DMS114 treated with DMSO at 0.1 percent for 48 hours (cell line): ENCODE measurements at regions not wholly inside any gene's neighbourhood (a gene's known extent, or its start where the extent isn't known, plus 50 kb on each side); places are given as distances from the start of the nearest gene placed in this dataset.

Experiments
- DNase-seq: peaks from one replicate; lab custom pipeline; 2025; ENCODE audit not compliant: unreplicated experiment; lab: John Stamatoyannopoulos, UW

GRCh38 chr13:99652141-99652540 lies 150.9 kb downstream of the TM9SF2 start:
- DNase-seq: no peak

GRCh38 chr13:99651016-99651415 lies 149.7 kb downstream of the TM9SF2 start:
- DNase-seq: no peak

- no peak for DNase-seq
These were observed 149.1 kb downstream of the TM9SF2 start for GRCh38 chr13:99650410-99650809.

- DNase-seq: no peak
These were observed 147.7 kb downstream of the TM9SF2 start for GRCh38 chr13:99648927-99649326.

GRCh38 chr13:99648066-99648665 lies 146.9 kb downstream of the TM9SF2 start:
- DNase-seq: no peak

- no peak for DNase-seq
These were observed 146.3 kb downstream of the TM9SF2 start for GRCh38 chr13:99647596-99647985.

GRCh38 chr13:99646866-99647595 lies 145.8 kb downstream of the TM9SF2 start:
- no peak for DNase-seq

- no peak for DNase-seq
These were observed 141.6 kb downstream of the TM9SF2 start for GRCh38 chr13:99642841-99643240.

- DNase-seq: no peak
These were observed 140.7 kb downstream of the TM9SF2 start for GRCh38 chr13:99642006-99642405.

- no peak for DNase-seq
These were observed 139.0 kb downstream of the TM9SF2 start for GRCh38 chr13:99640260-99640659.

GRCh38 chr13:99639126-99639525 lies 137.9 kb downstream of the TM9SF2 start:
- DNase-seq: no peak

GRCh38 chr13:99636728-99637353 lies 135.6 kb downstream of the TM9SF2 start:
- DNase-seq: no peak

- no peak for DNase-seq
These were observed 135.0 kb downstream of the TM9SF2 start for GRCh38 chr13:99636306-99636705.

GRCh38 chr13:99634672-99635071 lies 133.4 kb downstream of the TM9SF2 start:
- no peak for DNase-seq

- no peak for DNase-seq
These were observed 129.1 kb downstream of the TM9SF2 start for GRCh38 chr13:99630269-99630898.

- DNase-seq: no peak
These were observed 128.4 kb downstream of the TM9SF2 start for GRCh38 chr13:99629641-99630040.

GRCh38 chr13:99628442-99628841 lies 127.2 kb downstream of the TM9SF2 start:
- DNase-seq: no peak

- no peak for DNase-seq
These were observed 125.3 kb downstream of the TM9SF2 start for GRCh38 chr13:99626461-99627082.

GRCh38 chr13:99624936-99625540 lies 123.8 kb downstream of the TM9SF2 start:
- no peak for DNase-seq

GRCh38 chr13:99620806-99621205 lies 119.5 kb downstream of the TM9SF2 start:
- DNase-seq: no peak

GRCh38 chr13:99619207-99619606 lies 117.9 kb downstream of the TM9SF2 start:
- no peak for DNase-seq
